Ovary (tissue), 3 donors: ENCODE measurements at regions not wholly inside any gene's neighbourhood (a gene's known extent, or its start where the extent isn't known, plus 50 kb on each side); places are given as distances from the start of the nearest gene placed in this dataset.

Source experiments
- CTCF ChIP-seq, 3 donors: fragments of 450-650 bp in 2 of 3; fragments of 200-600 bp in 1 of 3; IDR thresholded peaks; one replicate each; pipeline versions ENCODE4 v1.5.1 to v1.8.0; 2016 to 2022; ENCODE audit warnings: antibody characterized with exemption in 3 of 3, mild to moderate bottlenecking in 1 of 3
- EP300 ChIP-seq: sonication (generic); formaldehyde crosslinking; IDR thresholded peaks from one replicate; pipeline ENCODE4 v1.6.1; 2017; ENCODE audit warnings: antibody characterized with exemption
- POLR2A ChIP-seq: fragments of 450-650 bp; IDR thresholded peaks from one replicate; pipeline ENCODE4 v1.6.1; 2017; ENCODE audit warnings: antibody characterized with exemption, mild to moderate bottlenecking, moderate library complexity
- donor health status: DM: no; HTN: no; CAD: no.

GRCh38 chr3:74858086-74858485, 243.6 kb upstream of the CNTN3 start:
- TF ChIP-seq CTCF (IDR thresholded peaks at IDR 0.05) (no peak), POLR2A (no peak), EP300 (no peak)
